HCT116 (cell line): ENCODE measurements at regions not wholly inside any gene's neighbourhood (a gene's known extent, or its start where the extent isn't known, plus 50 kb on each side); places are given as distances from the start of the nearest gene placed in this dataset.

Experiments
- ATAC-seq: fragments of 200-7000 bp; cut with Tn5 transposase; 2 replicates; pipeline ENCODE4 v1.9.1; 2020; ENCODE audit warnings: mild to moderate bottlenecking, moderate library complexity
- BruUV-seq: library from RNA; stranded (reverse); fragments of 400-500 nt; replicated peaks from 2 replicates; lab custom pipeline; 2021; lab: Mats Ljungman, UMichigan
- CTCF ChIA-PET: fragments of 300-600 bp; sonication (Branson Sonifier 250); formaldehyde crosslinking; loops from one replicate; lab custom pipeline; 2021; ENCODE audit warnings: antibody characterized with exemption; lab: Charles Lee
- POLR2A ChIA-PET: fragments of 300-600, 350-600 bp; sonication (Branson Sonifier 250); formaldehyde crosslinking; loops from one replicate; lab custom pipeline; 2021; ENCODE audit warnings: antibody characterized with exemption; lab: Charles Lee
- RAD21 ChIA-PET, 2 experiments: fragments of 300-600 bp; sonication (Branson Sonifier 250); formaldehyde crosslinking; loops; one replicate each; lab custom pipeline; 2023; ENCODE audit warnings: low total read pairs in 2 of 2; ENCODE audit not compliant: uncharacterized antibody in 2 of 2, unreplicated experiment in 2 of 2, low non-redundant PET in 1 of 2; lab: Charles Lee
- DNase-seq: peaks from one replicate; pipeline ENCODE4 v3.0.0-alpha.2; 2010; ENCODE audit warnings: low read depth, low spot score
- H2AFZ ChIP-seq: fragments of 200-600 bp; shearing (Covaris generic), sonication (generic); 2 replicates; pipeline ENCODE4 v1.6.1; 2017; ENCODE audit warnings: low read depth, mixed run types, mixed read lengths, antibody characterized with exemption, low read length; ENCODE audit not compliant: poor library complexity, severe bottlenecking
- H3K27ac ChIP-seq: 2 replicates; pipeline ENCODE4 v1.5.1; 2012; ENCODE audit warnings: low read depth, low read length
- H3K27me3 ChIP-seq: fragments of 200-600 bp; sonication (generic); 2 replicates; pipeline ENCODE4 v1.6.1; 2016; ENCODE audit warnings: mixed run types, low read length, mixed read lengths; ENCODE audit not compliant: insufficient read depth
- H3K36me3 ChIP-seq, 2 experiments: fragments of 200-500 bp in 1 of 2; fragments of 200-600 bp in 1 of 2; sonication (Bioruptor generic) in 1 of 2; sonication (generic) in 1 of 2; 2 replicates each; pipeline versions ENCODE4 v1.5.1 to v1.6.1; 2014 to 2016; ENCODE audit warnings: low read length in 2 of 2, inconsistent platforms in 1 of 2, mixed read lengths in 1 of 2, mixed run types in 1 of 2; ENCODE audit not compliant: insufficient read depth in 2 of 2, control insufficient read depth in 1 of 2
- H3K4me1 ChIP-seq, 2 experiments: fragments of 200-600 bp in 1 of 2; sonication (generic) in 1 of 2; 2 replicates each; pipeline versions ENCODE4 v1.5.1 to v1.6.1; 2012 to 2017; ENCODE audit warnings: low read length in 2 of 2, inconsistent platforms in 1 of 2, mild to moderate bottlenecking in 1 of 2, mixed read lengths in 1 of 2, mixed run types in 1 of 2, moderate library complexity in 1 of 2; ENCODE audit not compliant: insufficient read depth in 2 of 2, control insufficient read depth in 1 of 2
- H3K4me2 ChIP-seq: fragments of 200-600 bp; sonication (generic); 2 replicates; pipeline ENCODE4 v1.6.1; 2017; ENCODE audit warnings: mixed run types, low read length, mixed read lengths
- H3K4me3 ChIP-seq, 2 experiments: fragments of 200-600 bp in 1 of 2; sonication (generic) in 1 of 2; replicated peaks in 1 of 2; 2 replicates each; pipeline ENCODE4 v1.5.1; 2011 to 2016; ENCODE audit warnings: low read length in 2 of 2, control low read depth in 1 of 2, low read depth in 1 of 2, mild to moderate bottlenecking in 1 of 2, mixed read lengths in 1 of 2, mixed run types in 1 of 2
- H3K79me2 ChIP-seq: fragments of 200-600 bp; sonication (generic); 2 replicates; pipeline ENCODE4 v1.6.1; 2017; ENCODE audit warnings: mild to moderate bottlenecking, mixed run types, low read length, moderate library complexity, mixed read lengths; ENCODE audit not compliant: insufficient read depth
- H3K9ac ChIP-seq: fragments of 200-600 bp; sonication (generic); 2 replicates; pipeline ENCODE4 v1.6.1; 2016; ENCODE audit warnings: low read length, mixed read lengths
- H3K9me2 ChIP-seq: fragments of 200-600 bp; sonication (generic), shearing (Covaris generic); 2 replicates; pipeline ENCODE4 v1.6.1; 2017; ENCODE audit warnings: mixed run types, mild to moderate bottlenecking, moderate library complexity; ENCODE audit not compliant: insufficient read depth
- H3K9me3 ChIP-seq, 2 experiments: fragments of 200-500 bp in 1 of 2; fragments of 200-600 bp in 1 of 2; sonication (Bioruptor generic) in 1 of 2; sonication (generic) in 1 of 2; 2 replicates each; pipeline ENCODE4 v1.6.1; 2014 to 2017; ENCODE audit warnings: low read length in 2 of 2, mixed read lengths in 2 of 2, inconsistent platforms in 1 of 2, low read depth in 1 of 2, mild to moderate bottlenecking in 1 of 2, mixed run types in 1 of 2, moderate library complexity in 1 of 2; ENCODE audit not compliant: control insufficient read depth in 1 of 2, insufficient read depth in 1 of 2
- H4K20me1 ChIP-seq: fragments of 200-600 bp; sonication (generic), shearing (Covaris generic); 2 replicates; pipeline ENCODE4 v1.6.1; 2017; ENCODE audit warnings: mixed run types, mild to moderate bottlenecking, moderate library complexity; ENCODE audit not compliant: insufficient read depth
- CEBPB ChIP-seq: IDR thresholded peaks from 2 replicates; pipeline ENCODE4 v1.6.1; 2012; ENCODE audit warnings: low read depth
- ELF1 ChIP-seq: IDR thresholded peaks from 2 replicates; pipeline ENCODE4 v1.6.1; 2012; ENCODE audit warnings: low read depth, borderline replicate concordance
- FOSL1 ChIP-seq: IDR thresholded peaks from 2 replicates; pipeline ENCODE4 v1.6.1; 2012; ENCODE audit warnings: low read depth
- RAD21 ChIP-seq: IDR thresholded peaks from 2 replicates; pipeline ENCODE4 v1.6.1; 2012; ENCODE audit warnings: low read depth, mild to moderate bottlenecking
- SIN3A ChIP-seq: IDR thresholded peaks from 2 replicates; pipeline ENCODE4 v1.6.1; 2012; ENCODE audit warnings: low read depth
- SP1 ChIP-seq: IDR thresholded peaks from 2 replicates; pipeline ENCODE4 v1.6.1; 2012; ENCODE audit warnings: low read depth
- intact Hi-C: fragments of 100-400 bp; cut with micrococcal nuclease; formaldehyde crosslinking; loops from 2 replicates; pipeline ENCODE4 v1.10.0; 2022
- TF ChIP-seq, protein P1 (sequence below): IDR thresholded peaks from 2 replicates; pipeline ENCODE4 v1.6.1; 2011; ENCODE audit warnings: mild to moderate bottlenecking, low read length, moderate library complexity; ENCODE audit not compliant: insufficient replicate concordance; ENCODE audit errors: extremely low read depth

DNA sequence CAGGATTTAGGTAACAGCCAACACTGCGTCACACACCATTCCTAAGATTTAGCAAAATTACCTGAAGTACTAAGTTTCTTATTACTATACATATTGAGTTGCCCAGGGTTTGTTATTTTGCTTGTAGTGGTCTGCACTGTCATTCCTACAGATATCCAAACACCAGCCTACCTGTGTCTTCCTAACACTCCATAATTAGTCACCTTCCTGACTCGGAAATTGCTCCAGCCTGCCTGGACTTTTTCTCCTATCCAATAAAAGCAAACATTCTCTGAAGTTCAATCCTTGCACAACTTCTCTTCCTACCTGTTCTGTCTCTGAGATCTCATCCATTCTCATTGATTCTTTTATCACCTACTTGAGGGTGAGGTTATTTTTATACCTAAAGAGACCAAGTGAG, 243.9 kb downstream of the NR2F1-AS1 start:
- ATAC-seq = no peak
- Histone ChIP-seq H3K4me1 (no peaks in the 10 kb centered on the region), H3K9me3 (no peaks in the 10 kb centered on the region), H3K79me2 (no peaks in the 10 kb centered on the region), H3K4me2 (no peak overlapping the region), H3K9ac (no peak overlapping the region), H3K27me3 (no peaks in the 10 kb centered on the region), H3K4me3 (no peak overlapping the region), H3K36me3 (no peaks in the 10 kb centered on the region), H3K27ac (no peak overlapping the region), H4K20me1 (no peaks in the 10 kb centered on the region), H3K9me2 (no peaks in the 10 kb centered on the region), H2AFZ (no peak overlapping the region)
- RAD21 ChIA-PET = no interaction called here
- no TSS peak for BruUV-seq
- intact Hi-C loops = no loop called here
- DNase-seq = no peak
- POLR2A ChIA-PET = no interaction called here
- CTCF ChIA-PET = no interaction called here
- no peak for TF ChIP-seq ELF1

DNA sequence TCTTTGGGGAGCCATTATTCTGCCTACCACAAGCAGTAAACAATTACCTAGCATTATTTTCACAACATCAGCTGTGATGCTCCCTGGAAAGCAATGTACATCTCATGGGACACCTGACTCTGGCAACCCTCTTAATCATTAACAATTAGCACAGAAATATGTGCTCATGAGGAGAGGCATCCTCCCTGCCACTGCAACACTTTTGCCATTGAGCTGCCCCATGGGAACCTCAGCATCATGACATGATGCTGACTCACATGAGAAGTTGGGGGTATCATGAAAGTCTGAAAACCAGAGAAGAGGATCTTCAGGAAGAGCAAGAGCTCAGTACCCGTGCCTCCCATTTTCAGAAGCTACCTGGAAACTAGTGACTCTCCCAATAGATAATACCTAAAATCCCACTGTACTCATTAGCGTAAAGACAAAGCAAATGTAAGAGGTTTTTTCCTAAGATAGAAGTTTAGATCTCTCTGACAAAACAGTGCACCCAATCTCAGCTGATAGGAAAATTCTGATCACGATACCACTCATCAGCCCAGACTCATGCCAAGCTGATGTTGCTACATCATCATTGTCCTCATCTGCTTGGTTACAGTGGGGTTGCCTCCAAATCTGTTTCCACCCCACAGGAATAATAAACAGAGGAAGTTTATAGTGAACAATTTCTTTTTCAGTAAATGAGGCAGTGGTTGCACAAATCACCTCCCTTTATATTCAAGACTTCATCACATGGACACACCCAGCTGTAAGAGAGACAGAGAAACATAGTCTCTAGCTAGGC, 244.5 kb downstream of the NR2F1-AS1 start:
- CTCF ChIA-PET = no interaction called here
- intact Hi-C loops = no loop called here
- Histone ChIP-seq H3K4me1 (no peaks in the 10 kb centered on the region), H3K27me3 (no peaks in the 10 kb centered on the region), H4K20me1 (no peaks in the 10 kb centered on the region), H3K79me2 (no peaks in the 10 kb centered on the region), H2AFZ (no peak overlapping the region), H3K9me2 (no peaks in the 10 kb centered on the region), H3K4me2 (no peak overlapping the region), H3K4me3 (no peak overlapping the region), H3K36me3 (no peaks in the 10 kb centered on the region), H3K9me3 (no peaks in the 10 kb centered on the region), H3K27ac (no peak overlapping the region), H3K9ac (no peak overlapping the region)
- POLR2A ChIA-PET = no interaction called here
- no TSS peak for BruUV-seq
- RAD21 ChIA-PET = no interaction called here
- DNase-seq (no peak), ATAC-seq (no peak)
- TF ChIP-seq SP1 (no peak), CEBPB (no peak), SIN3A (no peak), RAD21 (no peak), FOSL1 (no peak)
- TF ChIP-seq, protein P1, sequence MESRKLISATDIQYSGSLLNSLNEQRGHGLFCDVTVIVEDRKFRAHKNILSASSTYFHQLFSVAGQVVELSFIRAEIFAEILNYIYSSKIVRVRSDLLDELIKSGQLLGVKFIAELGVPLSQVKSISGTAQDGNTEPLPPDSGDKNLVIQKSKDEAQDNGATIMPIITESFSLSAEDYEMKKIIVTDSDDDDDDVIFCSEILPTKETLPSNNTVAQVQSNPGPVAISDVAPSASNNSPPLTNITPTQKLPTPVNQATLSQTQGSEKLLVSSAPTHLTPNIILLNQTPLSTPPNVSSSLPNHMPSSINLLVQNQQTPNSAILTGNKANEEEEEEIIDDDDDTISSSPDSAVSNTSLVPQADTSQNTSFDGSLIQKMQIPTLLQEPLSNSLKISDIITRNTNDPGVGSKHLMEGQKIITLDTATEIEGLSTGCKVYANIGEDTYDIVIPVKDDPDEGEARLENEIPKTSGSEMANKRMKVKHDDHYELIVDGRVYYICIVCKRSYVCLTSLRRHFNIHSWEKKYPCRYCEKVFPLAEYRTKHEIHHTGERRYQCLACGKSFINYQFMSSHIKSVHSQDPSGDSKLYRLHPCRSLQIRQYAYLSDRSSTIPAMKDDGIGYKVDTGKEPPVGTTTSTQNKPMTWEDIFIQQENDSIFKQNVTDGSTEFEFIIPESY = no peak
